HCT116 (cell line): ENCODE measurements at regions not wholly inside any gene's neighbourhood (a gene's known extent, or its start where the extent isn't known, plus 50 kb on each side); places are given as distances from the start of the nearest gene placed in this dataset.

Source experiments
- ATAC-seq: fragments of 200-7000 bp; cut with Tn5 transposase; 2 replicates; pipeline ENCODE4 v1.9.1; 2020; ENCODE audit warnings: mild to moderate bottlenecking, moderate library complexity
- BruUV-seq: library from RNA; stranded (reverse); fragments of 400-500 nt; replicated peaks from 2 replicates; lab custom pipeline; 2021; lab: Mats Ljungman, UMichigan
- CTCF ChIA-PET: fragments of 300-600 bp; sonication (Branson Sonifier 250); formaldehyde crosslinking; loops from one replicate; lab custom pipeline; 2021; ENCODE audit warnings: antibody characterized with exemption; lab: Charles Lee
- POLR2A ChIA-PET: fragments of 300-600, 350-600 bp; sonication (Branson Sonifier 250); formaldehyde crosslinking; loops from one replicate; lab custom pipeline; 2021; ENCODE audit warnings: antibody characterized with exemption; lab: Charles Lee
- RAD21 ChIA-PET, 2 experiments: fragments of 300-600 bp; sonication (Branson Sonifier 250); formaldehyde crosslinking; loops; one replicate each; lab custom pipeline; 2023; ENCODE audit warnings: low total read pairs in 2 of 2; ENCODE audit not compliant: uncharacterized antibody in 2 of 2, unreplicated experiment in 2 of 2, low non-redundant PET in 1 of 2; lab: Charles Lee
- DNase-seq: peaks from one replicate; pipeline ENCODE4 v3.0.0-alpha.2; 2010; ENCODE audit warnings: low read depth, low spot score
- H2AFZ ChIP-seq: fragments of 200-600 bp; shearing (Covaris generic), sonication (generic); 2 replicates; pipeline ENCODE4 v1.6.1; 2017; ENCODE audit warnings: low read depth, mixed run types, mixed read lengths, antibody characterized with exemption, low read length; ENCODE audit not compliant: poor library complexity, severe bottlenecking
- H3K27ac ChIP-seq: 2 replicates; pipeline ENCODE4 v1.5.1; 2012; ENCODE audit warnings: low read depth, low read length
- H3K27me3 ChIP-seq: fragments of 200-600 bp; sonication (generic); 2 replicates; pipeline ENCODE4 v1.6.1; 2016; ENCODE audit warnings: mixed run types, low read length, mixed read lengths; ENCODE audit not compliant: insufficient read depth
- H3K36me3 ChIP-seq, 2 experiments: fragments of 200-500 bp in 1 of 2; fragments of 200-600 bp in 1 of 2; sonication (Bioruptor generic) in 1 of 2; sonication (generic) in 1 of 2; 2 replicates each; pipeline versions ENCODE4 v1.5.1 to v1.6.1; 2014 to 2016; ENCODE audit warnings: low read length in 2 of 2, inconsistent platforms in 1 of 2, mixed read lengths in 1 of 2, mixed run types in 1 of 2; ENCODE audit not compliant: insufficient read depth in 2 of 2, control insufficient read depth in 1 of 2
- H3K4me1 ChIP-seq, 2 experiments: fragments of 200-600 bp in 1 of 2; sonication (generic) in 1 of 2; 2 replicates each; pipeline versions ENCODE4 v1.5.1 to v1.6.1; 2012 to 2017; ENCODE audit warnings: low read length in 2 of 2, inconsistent platforms in 1 of 2, mild to moderate bottlenecking in 1 of 2, mixed read lengths in 1 of 2, mixed run types in 1 of 2, moderate library complexity in 1 of 2; ENCODE audit not compliant: insufficient read depth in 2 of 2, control insufficient read depth in 1 of 2
- H3K4me2 ChIP-seq: fragments of 200-600 bp; sonication (generic); 2 replicates; pipeline ENCODE4 v1.6.1; 2017; ENCODE audit warnings: mixed run types, low read length, mixed read lengths
- H3K4me3 ChIP-seq, 2 experiments: fragments of 200-600 bp in 1 of 2; sonication (generic) in 1 of 2; replicated peaks in 1 of 2; 2 replicates each; pipeline ENCODE4 v1.5.1; 2011 to 2016; ENCODE audit warnings: low read length in 2 of 2, control low read depth in 1 of 2, low read depth in 1 of 2, mild to moderate bottlenecking in 1 of 2, mixed read lengths in 1 of 2, mixed run types in 1 of 2
- H3K79me2 ChIP-seq: fragments of 200-600 bp; sonication (generic); 2 replicates; pipeline ENCODE4 v1.6.1; 2017; ENCODE audit warnings: mild to moderate bottlenecking, mixed run types, low read length, moderate library complexity, mixed read lengths; ENCODE audit not compliant: insufficient read depth
- H3K9ac ChIP-seq: fragments of 200-600 bp; sonication (generic); 2 replicates; pipeline ENCODE4 v1.6.1; 2016; ENCODE audit warnings: low read length, mixed read lengths
- H3K9me2 ChIP-seq: fragments of 200-600 bp; sonication (generic), shearing (Covaris generic); 2 replicates; pipeline ENCODE4 v1.6.1; 2017; ENCODE audit warnings: mixed run types, mild to moderate bottlenecking, moderate library complexity; ENCODE audit not compliant: insufficient read depth
- H3K9me3 ChIP-seq, 2 experiments: fragments of 200-500 bp in 1 of 2; fragments of 200-600 bp in 1 of 2; sonication (Bioruptor generic) in 1 of 2; sonication (generic) in 1 of 2; 2 replicates each; pipeline ENCODE4 v1.6.1; 2014 to 2017; ENCODE audit warnings: low read length in 2 of 2, mixed read lengths in 2 of 2, inconsistent platforms in 1 of 2, low read depth in 1 of 2, mild to moderate bottlenecking in 1 of 2, mixed run types in 1 of 2, moderate library complexity in 1 of 2; ENCODE audit not compliant: control insufficient read depth in 1 of 2, insufficient read depth in 1 of 2
- H4K20me1 ChIP-seq: fragments of 200-600 bp; sonication (generic), shearing (Covaris generic); 2 replicates; pipeline ENCODE4 v1.6.1; 2017; ENCODE audit warnings: mixed run types, mild to moderate bottlenecking, moderate library complexity; ENCODE audit not compliant: insufficient read depth
- CEBPB ChIP-seq: IDR thresholded peaks from 2 replicates; pipeline ENCODE4 v1.6.1; 2012; ENCODE audit warnings: low read depth
- EGR1 ChIP-seq: IDR thresholded peaks from 2 replicates; pipeline ENCODE4 v1.6.1; 2012; ENCODE audit warnings: low read depth
- ELF1 ChIP-seq: IDR thresholded peaks from 2 replicates; pipeline ENCODE4 v1.6.1; 2012; ENCODE audit warnings: low read depth, borderline replicate concordance
- EZH2 ChIP-seq: fragments of 200-600 bp; sonication (generic); IDR thresholded peaks from 2 replicates; pipeline ENCODE4 v1.6.1; 2017; ENCODE audit warnings: antibody characterized with exemption, mixed run types
- EZH2phosphoT487 ChIP-seq: fragments of 200-600 bp; IDR thresholded peaks from 2 replicates; pipeline ENCODE4 v1.6.1; 2018; ENCODE audit warnings: antibody characterized with exemption, borderline replicate concordance
- FOSL1 ChIP-seq: IDR thresholded peaks from 2 replicates; pipeline ENCODE4 v1.6.1; 2012; ENCODE audit warnings: low read depth
- JUND ChIP-seq: IDR thresholded peaks from 2 replicates; pipeline ENCODE4 v1.6.1; 2012
- POLR2A ChIP-seq: IDR thresholded peaks from 2 replicates; pipeline ENCODE4 v1.7.0; 2011; ENCODE audit warnings: borderline replicate concordance; ENCODE audit not compliant: insufficient read depth, insufficient read length; ENCODE audit errors: extremely low read depth
- POLR2AphosphoS5 ChIP-seq: IDR thresholded peaks from 2 replicates; pipeline ENCODE4 v1.6.1; 2011; ENCODE audit warnings: mild to moderate bottlenecking, low read depth, low read length, moderate library complexity
- RAD21 ChIP-seq: IDR thresholded peaks from 2 replicates; pipeline ENCODE4 v1.6.1; 2012; ENCODE audit warnings: low read depth, mild to moderate bottlenecking
- SIN3A ChIP-seq: IDR thresholded peaks from 2 replicates; pipeline ENCODE4 v1.6.1; 2012; ENCODE audit warnings: low read depth
- SRF ChIP-seq: IDR thresholded peaks from 2 replicates; pipeline ENCODE4 v1.6.1; 2012; ENCODE audit warnings: low read depth
- TCF7L2 ChIP-seq: IDR thresholded peaks from 2 replicates; pipeline ENCODE4 v1.7.0; 2011; ENCODE audit warnings: borderline replicate concordance, inconsistent platforms; ENCODE audit not compliant: insufficient read depth, insufficient read length; ENCODE audit errors: extremely low read depth
- YY1 ChIP-seq: IDR thresholded peaks from 2 replicates; pipeline ENCODE4 v1.6.1; 2011; ENCODE audit warnings: low read length, low read depth, moderate library complexity, mild to moderate bottlenecking; ENCODE audit not compliant: insufficient replicate concordance; ENCODE audit errors: extremely low read depth
- ZNF274 ChIP-seq: fragments of 200-500 bp; sonication (Bioruptor generic); IDR thresholded peaks from 2 replicates; pipeline ENCODE4 v1.6.1; 2014; ENCODE audit warnings: mild to moderate bottlenecking, low read depth, low read length, inconsistent platforms
- intact Hi-C: fragments of 100-400 bp; cut with micrococcal nuclease; formaldehyde crosslinking; loops from 2 replicates; pipeline ENCODE4 v1.10.0; 2022
- TF ChIP-seq, protein P1 (sequence below), 3 experiments: fragments of 200-600 bp in 1 of 3; sonication (generic) in 1 of 3; IDR thresholded peaks in 2 of 3; conservative IDR thresholded peaks in 1 of 3; 2 replicates each; pipeline ENCODE4 v1.5.1; 2012 to 2017; ENCODE audit warnings: low read depth in 2 of 3, low read length in 2 of 3, antibody characterized with exemption in 1 of 3, borderline replicate concordance in 1 of 3, control low read depth in 1 of 3, mild to moderate bottlenecking in 1 of 3, mixed read lengths in 1 of 3, mixed run types in 1 of 3, moderate library complexity in 1 of 3; ENCODE audit not compliant: insufficient read depth in 1 of 3
- TF ChIP-seq, protein P2 (sequence below): IDR thresholded peaks from 2 replicates; pipeline ENCODE4 v1.6.1; 2012; ENCODE audit warnings: low read depth
- TF ChIP-seq, protein P3 (sequence below): IDR thresholded peaks from 2 replicates; pipeline ENCODE4 v1.6.1; 2012
- TF ChIP-seq, protein P4 (sequence below): IDR thresholded peaks from 2 replicates; pipeline ENCODE4 v1.6.1; 2012
- TF ChIP-seq, protein P5 (sequence below): IDR thresholded peaks from 2 replicates; pipeline ENCODE4 v1.6.1; 2011; ENCODE audit warnings: mild to moderate bottlenecking, low read length, moderate library complexity; ENCODE audit not compliant: insufficient replicate concordance; ENCODE audit errors: extremely low read depth

DNA sequence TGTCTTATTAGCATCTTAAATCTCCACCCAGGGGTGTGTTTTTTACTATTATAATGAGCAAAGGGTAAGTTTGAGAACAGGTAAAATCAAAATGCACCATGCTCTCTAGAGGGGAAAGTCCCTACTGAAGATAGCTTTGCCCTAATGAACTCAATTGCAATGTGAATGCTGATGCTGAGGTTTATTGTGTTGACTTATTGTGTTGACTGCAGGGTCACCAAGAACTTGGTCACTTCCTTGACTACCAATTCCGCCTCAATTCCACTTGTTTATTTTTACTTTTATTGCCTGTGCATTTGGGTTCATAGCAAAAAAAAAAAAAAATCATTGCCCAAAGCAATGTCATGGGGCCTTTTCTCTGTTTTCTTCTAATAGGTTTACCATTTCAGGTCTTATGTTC, 67.7 kb upstream of the SRD5A3 start:
- ChIA-PET POLR2A (no interaction called here), RAD21 (no interaction called here), CTCF (no interaction called here)
- Histone ChIP-seq H2AFZ (no peak overlapping the region), H3K4me2 (no peak overlapping the region), H3K27me3 (0 out of 2 replicates have a peak, but pooled peaks cover 8% of the 10 kb centered on the region), H3K79me2 (no peaks in the 10 kb centered on the region), H3K4me3 (no peak overlapping the region), H3K9me2 (no peaks in the 10 kb centered on the region), H3K4me1 (no peaks in the 10 kb centered on the region), H3K27ac (no peak overlapping the region), H3K36me3 (no peaks in the 10 kb centered on the region), H3K9me3 (no peaks in the 10 kb centered on the region), H4K20me1 (no peaks in the 10 kb centered on the region), H3K9ac (no peak overlapping the region)
- no TSS peak for BruUV-seq
- ATAC-seq (no peak), DNase-seq (no peak)
- intact Hi-C loops, result no loop called here
- TF ChIP-seq YY1 (no peak), CEBPB (no peak), JUND (no peak), POLR2AphosphoS5 (no peak), EZH2phosphoT487 (no peak), POLR2A (no peak), ELF1 (no peak), ZNF274 (no peak), TCF7L2 (no peak), RAD21 (no peak), EGR1 (no peak), SRF (no peak), FOSL1 (no peak), EZH2 (no peak), SIN3A (no peak)
- TF ChIP-seq, protein P1, sequence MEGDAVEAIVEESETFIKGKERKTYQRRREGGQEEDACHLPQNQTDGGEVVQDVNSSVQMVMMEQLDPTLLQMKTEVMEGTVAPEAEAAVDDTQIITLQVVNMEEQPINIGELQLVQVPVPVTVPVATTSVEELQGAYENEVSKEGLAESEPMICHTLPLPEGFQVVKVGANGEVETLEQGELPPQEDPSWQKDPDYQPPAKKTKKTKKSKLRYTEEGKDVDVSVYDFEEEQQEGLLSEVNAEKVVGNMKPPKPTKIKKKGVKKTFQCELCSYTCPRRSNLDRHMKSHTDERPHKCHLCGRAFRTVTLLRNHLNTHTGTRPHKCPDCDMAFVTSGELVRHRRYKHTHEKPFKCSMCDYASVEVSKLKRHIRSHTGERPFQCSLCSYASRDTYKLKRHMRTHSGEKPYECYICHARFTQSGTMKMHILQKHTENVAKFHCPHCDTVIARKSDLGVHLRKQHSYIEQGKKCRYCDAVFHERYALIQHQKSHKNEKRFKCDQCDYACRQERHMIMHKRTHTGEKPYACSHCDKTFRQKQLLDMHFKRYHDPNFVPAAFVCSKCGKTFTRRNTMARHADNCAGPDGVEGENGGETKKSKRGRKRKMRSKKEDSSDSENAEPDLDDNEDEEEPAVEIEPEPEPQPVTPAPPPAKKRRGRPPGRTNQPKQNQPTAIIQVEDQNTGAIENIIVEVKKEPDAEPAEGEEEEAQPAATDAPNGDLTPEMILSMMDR (IDR thresholded peaks at IDR 0.05 in 2 of 3, conservative IDR thresholded peaks at IDR 0.05 in 1 of 3; ENCODE audit: borderline replicate concordance in 1 of 3, insufficient read depth in 1 of 3, low read depth in 2 of 3, low read length in 2 of 3), result no peak
- TF ChIP-seq, protein P2, sequence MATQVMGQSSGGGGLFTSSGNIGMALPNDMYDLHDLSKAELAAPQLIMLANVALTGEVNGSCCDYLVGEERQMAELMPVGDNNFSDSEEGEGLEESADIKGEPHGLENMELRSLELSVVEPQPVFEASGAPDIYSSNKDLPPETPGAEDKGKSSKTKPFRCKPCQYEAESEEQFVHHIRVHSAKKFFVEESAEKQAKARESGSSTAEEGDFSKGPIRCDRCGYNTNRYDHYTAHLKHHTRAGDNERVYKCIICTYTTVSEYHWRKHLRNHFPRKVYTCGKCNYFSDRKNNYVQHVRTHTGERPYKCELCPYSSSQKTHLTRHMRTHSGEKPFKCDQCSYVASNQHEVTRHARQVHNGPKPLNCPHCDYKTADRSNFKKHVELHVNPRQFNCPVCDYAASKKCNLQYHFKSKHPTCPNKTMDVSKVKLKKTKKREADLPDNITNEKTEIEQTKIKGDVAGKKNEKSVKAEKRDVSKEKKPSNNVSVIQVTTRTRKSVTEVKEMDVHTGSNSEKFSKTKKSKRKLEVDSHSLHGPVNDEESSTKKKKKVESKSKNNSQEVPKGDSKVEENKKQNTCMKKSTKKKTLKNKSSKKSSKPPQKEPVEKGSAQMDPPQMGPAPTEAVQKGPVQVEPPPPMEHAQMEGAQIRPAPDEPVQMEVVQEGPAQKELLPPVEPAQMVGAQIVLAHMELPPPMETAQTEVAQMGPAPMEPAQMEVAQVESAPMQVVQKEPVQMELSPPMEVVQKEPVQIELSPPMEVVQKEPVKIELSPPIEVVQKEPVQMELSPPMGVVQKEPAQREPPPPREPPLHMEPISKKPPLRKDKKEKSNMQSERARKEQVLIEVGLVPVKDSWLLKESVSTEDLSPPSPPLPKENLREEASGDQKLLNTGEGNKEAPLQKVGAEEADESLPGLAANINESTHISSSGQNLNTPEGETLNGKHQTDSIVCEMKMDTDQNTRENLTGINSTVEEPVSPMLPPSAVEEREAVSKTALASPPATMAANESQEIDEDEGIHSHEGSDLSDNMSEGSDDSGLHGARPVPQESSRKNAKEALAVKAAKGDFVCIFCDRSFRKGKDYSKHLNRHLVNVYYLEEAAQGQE, result no peak
- TF ChIP-seq, protein P3, sequence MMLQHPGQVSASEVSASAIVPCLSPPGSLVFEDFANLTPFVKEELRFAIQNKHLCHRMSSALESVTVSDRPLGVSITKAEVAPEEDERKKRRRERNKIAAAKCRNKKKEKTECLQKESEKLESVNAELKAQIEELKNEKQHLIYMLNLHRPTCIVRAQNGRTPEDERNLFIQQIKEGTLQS, result no peak
- TF ChIP-seq, protein P4, sequence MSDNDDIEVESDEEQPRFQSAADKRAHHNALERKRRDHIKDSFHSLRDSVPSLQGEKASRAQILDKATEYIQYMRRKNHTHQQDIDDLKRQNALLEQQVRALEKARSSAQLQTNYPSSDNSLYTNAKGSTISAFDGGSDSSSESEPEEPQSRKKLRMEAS, result no peak
- TF ChIP-seq, protein P5, sequence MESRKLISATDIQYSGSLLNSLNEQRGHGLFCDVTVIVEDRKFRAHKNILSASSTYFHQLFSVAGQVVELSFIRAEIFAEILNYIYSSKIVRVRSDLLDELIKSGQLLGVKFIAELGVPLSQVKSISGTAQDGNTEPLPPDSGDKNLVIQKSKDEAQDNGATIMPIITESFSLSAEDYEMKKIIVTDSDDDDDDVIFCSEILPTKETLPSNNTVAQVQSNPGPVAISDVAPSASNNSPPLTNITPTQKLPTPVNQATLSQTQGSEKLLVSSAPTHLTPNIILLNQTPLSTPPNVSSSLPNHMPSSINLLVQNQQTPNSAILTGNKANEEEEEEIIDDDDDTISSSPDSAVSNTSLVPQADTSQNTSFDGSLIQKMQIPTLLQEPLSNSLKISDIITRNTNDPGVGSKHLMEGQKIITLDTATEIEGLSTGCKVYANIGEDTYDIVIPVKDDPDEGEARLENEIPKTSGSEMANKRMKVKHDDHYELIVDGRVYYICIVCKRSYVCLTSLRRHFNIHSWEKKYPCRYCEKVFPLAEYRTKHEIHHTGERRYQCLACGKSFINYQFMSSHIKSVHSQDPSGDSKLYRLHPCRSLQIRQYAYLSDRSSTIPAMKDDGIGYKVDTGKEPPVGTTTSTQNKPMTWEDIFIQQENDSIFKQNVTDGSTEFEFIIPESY, result no peak
